Liver (tissue), 3 donors: ENCODE measurements at regions not wholly inside any gene's neighbourhood (a gene's known extent, or its start where the extent isn't known, plus 50 kb on each side); places are given as distances from the start of the nearest gene placed in this dataset.

ENCODE experiments used
- CTCF ChIP-seq: fragments of 150-350 bp; IDR thresholded peaks from 2 replicates; pipeline ENCODE4 v1.5.1; 2017; ENCODE audit warnings: improper control_type of control experiment, low read depth, low read length; ENCODE audit not compliant: missing input control
- EGR1 ChIP-seq, 2 donors: IDR thresholded peaks; 2 replicates each; pipeline ENCODE4 v1.6.1; 2016 to 2018; ENCODE audit warnings: antibody characterized with exemption in 2 of 2, low read depth in 2 of 2
- RAD21 ChIP-seq, 2 donors: IDR thresholded peaks; 2 replicates each; pipeline ENCODE4 v1.6.1; 2016; ENCODE audit warnings: antibody characterized with exemption in 2 of 2, mild to moderate bottlenecking in 2 of 2
- TAF1 ChIP-seq: conservative IDR thresholded peaks from 2 replicates; pipeline ENCODE4 v1.6.1; 2016; ENCODE audit warnings: antibody characterized with exemption, mild to moderate bottlenecking
- YY1 ChIP-seq: IDR thresholded peaks from 2 replicates; pipeline ENCODE4 v1.6.1; 2016; ENCODE audit warnings: antibody characterized with exemption, mild to moderate bottlenecking
- TF ChIP-seq, protein P1 (sequence below): IDR thresholded peaks from 2 replicates; pipeline ENCODE4 v1.6.1; 2016; ENCODE audit warnings: antibody characterized with exemption, mild to moderate bottlenecking
- donor health status: healthy.
- donor health status: healthy.

DNA sequence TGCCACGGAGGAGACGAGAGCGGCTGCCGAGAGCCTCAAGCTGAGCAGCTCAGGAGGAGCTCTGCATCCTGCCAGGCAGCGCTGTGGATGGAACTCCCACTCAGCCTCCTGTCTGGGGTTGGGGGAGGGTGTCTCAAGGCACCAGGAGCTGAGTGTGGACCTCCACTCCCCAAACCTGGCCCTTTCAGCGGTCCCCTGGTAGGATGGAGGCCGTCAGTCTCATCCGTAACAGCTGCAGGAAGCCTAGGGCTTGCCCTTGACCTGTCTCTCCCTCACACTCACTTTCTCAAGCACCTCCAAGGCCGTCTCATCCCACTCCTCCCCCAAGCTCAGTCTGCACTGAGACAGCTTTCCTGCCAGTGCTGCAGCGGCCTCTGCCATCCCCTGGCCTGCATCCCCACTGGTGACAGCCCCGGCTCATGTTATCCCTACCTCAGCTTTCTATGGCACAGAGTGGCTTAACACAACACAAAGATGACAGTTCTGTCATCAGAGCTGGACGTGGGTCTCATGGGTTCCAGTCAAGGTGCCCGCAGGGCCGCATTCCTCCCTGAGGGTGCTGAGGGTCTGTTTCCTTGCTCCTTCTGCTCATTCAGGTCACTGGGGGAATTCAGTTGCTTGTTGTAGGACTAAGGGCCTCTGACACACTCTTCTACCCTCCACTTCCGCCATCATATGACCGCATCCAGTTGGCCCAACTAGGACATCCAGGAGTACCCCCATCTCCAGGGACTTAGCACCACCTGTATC lies 341.9 kb upstream of the B3GAT1 start:
- TF ChIP-seq CTCF (no peak), TAF1 (no peak), YY1 (no peak), EGR1 (IDR thresholded peaks at IDR 0.05; ENCODE audit: low read depth in 2 of 2) (no peak), RAD21 (IDR thresholded peaks at IDR 0.05) (no peak)
- TF ChIP-seq, protein P1, sequence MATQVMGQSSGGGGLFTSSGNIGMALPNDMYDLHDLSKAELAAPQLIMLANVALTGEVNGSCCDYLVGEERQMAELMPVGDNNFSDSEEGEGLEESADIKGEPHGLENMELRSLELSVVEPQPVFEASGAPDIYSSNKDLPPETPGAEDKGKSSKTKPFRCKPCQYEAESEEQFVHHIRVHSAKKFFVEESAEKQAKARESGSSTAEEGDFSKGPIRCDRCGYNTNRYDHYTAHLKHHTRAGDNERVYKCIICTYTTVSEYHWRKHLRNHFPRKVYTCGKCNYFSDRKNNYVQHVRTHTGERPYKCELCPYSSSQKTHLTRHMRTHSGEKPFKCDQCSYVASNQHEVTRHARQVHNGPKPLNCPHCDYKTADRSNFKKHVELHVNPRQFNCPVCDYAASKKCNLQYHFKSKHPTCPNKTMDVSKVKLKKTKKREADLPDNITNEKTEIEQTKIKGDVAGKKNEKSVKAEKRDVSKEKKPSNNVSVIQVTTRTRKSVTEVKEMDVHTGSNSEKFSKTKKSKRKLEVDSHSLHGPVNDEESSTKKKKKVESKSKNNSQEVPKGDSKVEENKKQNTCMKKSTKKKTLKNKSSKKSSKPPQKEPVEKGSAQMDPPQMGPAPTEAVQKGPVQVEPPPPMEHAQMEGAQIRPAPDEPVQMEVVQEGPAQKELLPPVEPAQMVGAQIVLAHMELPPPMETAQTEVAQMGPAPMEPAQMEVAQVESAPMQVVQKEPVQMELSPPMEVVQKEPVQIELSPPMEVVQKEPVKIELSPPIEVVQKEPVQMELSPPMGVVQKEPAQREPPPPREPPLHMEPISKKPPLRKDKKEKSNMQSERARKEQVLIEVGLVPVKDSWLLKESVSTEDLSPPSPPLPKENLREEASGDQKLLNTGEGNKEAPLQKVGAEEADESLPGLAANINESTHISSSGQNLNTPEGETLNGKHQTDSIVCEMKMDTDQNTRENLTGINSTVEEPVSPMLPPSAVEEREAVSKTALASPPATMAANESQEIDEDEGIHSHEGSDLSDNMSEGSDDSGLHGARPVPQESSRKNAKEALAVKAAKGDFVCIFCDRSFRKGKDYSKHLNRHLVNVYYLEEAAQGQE = no peak
